GM23248 (cell line): ENCODE measurements at regions not wholly inside any gene's neighbourhood (a gene's known extent, or its start where the extent isn't known, plus 50 kb on each side); places are given as distances from the start of the nearest gene placed in this dataset.

Source experiments
- DNase-seq: peaks from one replicate; pipeline ENCODE4 v3.0.0-alpha.2; 2015
- H2AFZ ChIP-seq: fragments of 200-600 bp; sonication (generic); 2 replicates; pipeline ENCODE4 v1.6.1; 2016; ENCODE audit warnings: antibody characterized with exemption
- H3F3A ChIP-seq: fragments of 200-600 bp; sonication (generic); 2 replicates; pipeline ENCODE4 v1.6.1; 2016; ENCODE audit warnings: mild to moderate bottlenecking, antibody characterized with exemption, mixed run types; ENCODE audit not compliant: insufficient read depth
- H3K27ac ChIP-seq: fragments of 200-600 bp; sonication (generic); 2 replicates; pipeline ENCODE4 v1.5.1; 2016; ENCODE audit warnings: mild to moderate bottlenecking
- H3K27me3 ChIP-seq: fragments of 200-600 bp; sonication (generic); replicated peaks from 2 replicates; pipeline ENCODE4 v1.6.1; 2016; ENCODE audit warnings: mild to moderate bottlenecking; ENCODE audit not compliant: insufficient read depth
- H3K36me3 ChIP-seq: fragments of 200-600 bp; sonication (generic); 2 replicates; pipeline ENCODE4 v1.6.1; 2016; ENCODE audit warnings: low read depth, mild to moderate bottlenecking
- H3K4me1 ChIP-seq: fragments of 200-600 bp; sonication (generic); 2 replicates; pipeline ENCODE4 v1.6.1; 2016; ENCODE audit warnings: mild to moderate bottlenecking; ENCODE audit not compliant: insufficient read depth
- H3K4me2 ChIP-seq: fragments of 200-600 bp; sonication (generic); one replicate; pipeline ENCODE4 v1.6.1; 2016; ENCODE audit warnings: mild to moderate bottlenecking; ENCODE audit not compliant: unreplicated experiment
- H3K4me3 ChIP-seq: fragments of 200-600 bp; sonication (generic); 2 replicates; pipeline ENCODE4 v1.5.1; 2016; ENCODE audit warnings: mild to moderate bottlenecking
- H3K79me2 ChIP-seq: fragments of 200-600 bp; sonication (generic); 2 replicates; pipeline ENCODE4 v1.6.1; 2016; ENCODE audit warnings: mild to moderate bottlenecking; ENCODE audit not compliant: insufficient read depth
- H3K9ac ChIP-seq: fragments of 200-600 bp; sonication (generic); 2 replicates; pipeline ENCODE4 v1.6.1; 2016; ENCODE audit warnings: mild to moderate bottlenecking
- H3K9me2 ChIP-seq: fragments of 200-600 bp; sonication (generic); 2 replicates; pipeline ENCODE4 v1.6.1; 2016; ENCODE audit warnings: mixed run types, mild to moderate bottlenecking, moderate library complexity; ENCODE audit not compliant: insufficient read depth
- H3K9me3 ChIP-seq: fragments of 200-600 bp; sonication (generic); one replicate; pipeline ENCODE4 v1.6.1; 2017; ENCODE audit warnings: low read depth
- H4K20me1 ChIP-seq: fragments of 200-600 bp; sonication (generic); 2 replicates; pipeline ENCODE4 v1.6.0; 2016; ENCODE audit not compliant: insufficient read depth
- EZH2 ChIP-seq: fragments of 200-600 bp; sonication (generic); IDR thresholded peaks from 2 replicates; pipeline ENCODE4 v1.6.1; 2018; ENCODE audit warnings: antibody characterized with exemption, mild to moderate bottlenecking; ENCODE audit not compliant: insufficient read depth, poor library complexity, severe bottlenecking
- EZH2phosphoT487 ChIP-seq: fragments of 200-600 bp; sonication (generic); IDR thresholded peaks from 2 replicates; pipeline ENCODE4 v1.6.1; 2018; ENCODE audit warnings: antibody characterized with exemption, moderate library complexity, mild to moderate bottlenecking, low read depth; ENCODE audit not compliant: insufficient read depth
- WGBS, 2 experiments: methylation state at CpG; one replicate each; pipeline ENCODE4 v1.1.6; 2015 to 2017; ENCODE audit warnings: low lambda C conversion rate in 2 of 2, low coverage in 1 of 2; ENCODE audit errors: missing lambda C conversion rate in 2 of 2; 5-methylcytosine and 5-hydroxymethylcytosine counted together
- in situ Hi-C: fragments of 300-500 bp; cut with MboI; formaldehyde crosslinking; loops from 2 replicates; pipeline ENCODE4 v1.15.0; 2020

DNA sequence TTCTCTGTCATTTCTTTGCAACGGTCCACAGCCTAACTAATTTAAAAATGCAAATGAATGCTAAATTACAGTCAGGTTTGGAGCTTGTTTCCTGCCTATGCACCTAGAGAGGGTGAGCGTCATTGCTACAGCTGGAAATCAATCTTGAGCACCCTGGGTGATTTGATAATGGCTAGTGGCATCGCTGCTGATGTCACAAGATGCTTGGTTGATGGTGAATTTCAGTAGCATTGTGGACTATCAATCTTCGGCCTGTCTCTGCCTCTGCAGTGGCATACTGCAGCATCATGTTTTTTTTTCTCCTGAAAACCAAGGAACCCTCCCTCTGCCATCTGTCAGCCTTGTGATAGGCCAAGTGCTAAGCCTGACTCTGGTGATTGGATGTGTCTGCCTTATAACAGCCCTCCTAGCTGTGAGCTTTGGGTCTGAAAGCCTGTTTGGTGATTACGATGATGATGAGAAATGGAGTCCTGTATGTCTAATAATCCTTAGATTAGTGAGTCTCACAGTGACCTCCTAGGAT, 75.3 kb downstream of the NMUR2 start:
- in situ Hi-C loops = no loop called here
- no peaks in the 10 kb centered on the region for H3K27me3 ChIP-seq
- H4K20me1 ChIP-seq = no peaks in the 10 kb centered on the region
- no peak overlapping the region for H3K4me2 ChIP-seq
- no peak overlapping the region for H3K4me3 ChIP-seq
- TF ChIP-seq EZH2phosphoT487 = no peak
- TF ChIP-seq EZH2 = no peak
- WGBS, 2 experiments = 17 to 20% methylated on average over 5 of the region's 5 CpGs
- H3K9ac ChIP-seq = no peak overlapping the region
- no peaks in the 10 kb centered on the region for H3K79me2 ChIP-seq
- no peaks in the 10 kb centered on the region for H3K4me1 ChIP-seq
- no peak for DNase-seq
- no peaks in the 10 kb centered on the region for H3F3A ChIP-seq
- no peaks in the 10 kb centered on the region for H3K9me3 ChIP-seq
- H2AFZ ChIP-seq = no peak overlapping the region
- H3K9me2 ChIP-seq = no peaks in the 10 kb centered on the region
- no peaks in the 10 kb centered on the region for H3K36me3 ChIP-seq
- no peak overlapping the region for H3K27ac ChIP-seq

GRCh38 chr5:152329207-152329606, 75.9 kb downstream of the NMUR2 start:
- Histone ChIP-seq H3K9me3 (no peaks in the 10 kb centered on the region), H3K4me3 (no peak overlapping the region), H3K27me3 (no peaks in the 10 kb centered on the region), H3K9me2 (no peaks in the 10 kb centered on the region), H3K79me2 (no peaks in the 10 kb centered on the region), H3F3A (no peaks in the 10 kb centered on the region), H3K36me3 (no peaks in the 10 kb centered on the region), H3K27ac (no peak overlapping the region), H3K4me2 (no peak overlapping the region), H2AFZ (no peak overlapping the region), H3K4me1 (no peaks in the 10 kb centered on the region), H3K9ac (no peak overlapping the region), H4K20me1 (no peaks in the 10 kb centered on the region)
- WGBS, 2 experiments = 18 to 20% methylated on average over 5 of the region's 5 CpGs
- in situ Hi-C loops = no loop called here
- DNase-seq = no peak
- no peak for TF ChIP-seq EZH2
- no peak for TF ChIP-seq EZH2phosphoT487

GRCh38 chr5:152315942-152316341, 89.1 kb downstream of the NMUR2 start:
- in situ Hi-C loops = no loop called here
- Histone ChIP-seq H3K4me1 (no peaks in the 10 kb centered on the region), H3K36me3 (no peaks in the 10 kb centered on the region), H3K79me2 (no peaks in the 10 kb centered on the region), H3K27ac (no peak overlapping the region), H4K20me1 (no peaks in the 10 kb centered on the region), H3K4me3 (no peak overlapping the region), H3K4me2 (no peak overlapping the region), H3K27me3 (no peaks in the 10 kb centered on the region), H2AFZ (no peak overlapping the region), H3F3A (no peaks in the 10 kb centered on the region), H3K9me3 (no peaks in the 10 kb centered on the region), H3K9me2 (no peaks in the 10 kb centered on the region), H3K9ac (no peak overlapping the region)
- TF ChIP-seq EZH2 (no peak), EZH2phosphoT487 (no peak)
- WGBS, 2 experiments = 20 to 24% methylated on average over 4 of the region's 4 CpGs
- DNase-seq = no peak

- Histone ChIP-seq H3K9ac (no peak overlapping the region), H3K27ac (no peak overlapping the region), H3K4me1 (no peaks in the 10 kb centered on the region), H3K36me3 (no peaks in the 10 kb centered on the region), H2AFZ (no peak overlapping the region), H3K4me3 (no peak overlapping the region), H3K9me2 (no peaks in the 10 kb centered on the region), H3K79me2 (no peaks in the 10 kb centered on the region), H3K9me3 (no peaks in the 10 kb centered on the region), H3F3A (no peaks in the 10 kb centered on the region), H3K27me3 (no peaks in the 10 kb centered on the region), H3K4me2 (no peak overlapping the region), H4K20me1 (no peaks in the 10 kb centered on the region)
- in situ Hi-C loops = no loop called here
- 7 to 8% methylated on average over 1 of the region's 1 CpG for WGBS, 2 experiments
- TF ChIP-seq EZH2phosphoT487 (no peak), EZH2 (no peak)
- no peak for DNase-seq
These were observed 90.8 kb downstream of the NMUR2 start for GRCh38 chr5:152314196-152314829.
